B cell (primary cell): ENCODE measurements at regions not wholly inside any gene's neighbourhood (a gene's known extent, or its start where the extent isn't known, plus 50 kb on each side); places are given as distances from the start of the nearest gene placed in this dataset.

Experiments
- ATAC-seq: fragments of 200-7000 bp; cut with Tn5 transposase; one replicate; pipeline ENCODE4 v1.10.0; 2021; ENCODE audit warnings: low read depth, mild to moderate bottlenecking, moderate number of reproducible peaks, moderate library complexity
- CTCF ChIA-PET: fragments of 350-600 bp; sonication (Branson Sonifier 250); formaldehyde crosslinking; loops from one replicate; lab custom pipeline; 2021; ENCODE audit warnings: antibody characterized with exemption, inconsistent platforms; lab: Charles Lee
- POLR2A ChIA-PET: fragments of 350-600 bp; sonication (Branson Sonifier 250); formaldehyde crosslinking; loops from one replicate; lab custom pipeline; 2021; ENCODE audit warnings: antibody characterized with exemption; lab: Charles Lee
- DNase-seq: peaks from one replicate; pipeline ENCODE4 v3.0.0; 2013
- H2AFZ ChIP-seq: 2 replicates; pipeline ENCODE4 v1.6.1; 2012; ENCODE audit warnings: mild to moderate bottlenecking, low read depth, low read length; ENCODE audit not compliant: insufficient read depth, poor library complexity, severe bottlenecking
- H3K27ac ChIP-seq, 2 donors: 1 replicate in 1 of 2; 2 replicates in 1 of 2; pipeline ENCODE4 v1.5.1; 2012 to 2013; ENCODE audit warnings: low read length in 2 of 2, mild to moderate bottlenecking in 2 of 2, moderate library complexity in 1 of 2
- H3K27me3 ChIP-seq, 4 experiments: fragments of 200-600 bp in 1 of 4; sonication (generic) in 1 of 4; replicated peaks in 1 of 4; 1 replicate in 2 of 4; 2 replicates in 2 of 4; pipeline versions ENCODE4 v1.6.1 to v1.7.0; 2013 to 2016; ENCODE audit warnings: low read length in 3 of 4, mild to moderate bottlenecking in 2 of 4, mixed read lengths in 1 of 4, moderate library complexity in 1 of 4; ENCODE audit not compliant: insufficient read depth in 4 of 4, control insufficient read depth in 3 of 4; ENCODE audit errors: control extremely low read depth in 1 of 4
- H3K36me3 ChIP-seq, 2 experiments: replicated peaks in 1 of 2; 1 replicate in 1 of 2; 2 replicates in 1 of 2; pipeline versions ENCODE4 v1.6.1 to v1.7.1; 2013; ENCODE audit warnings: low read length in 1 of 2; ENCODE audit not compliant: insufficient read depth in 2 of 2, control insufficient read depth in 1 of 2; ENCODE audit errors: control extremely low read depth in 1 of 2, extremely low read depth in 1 of 2
- H3K4me1 ChIP-seq, 2 donors: fragments of 200-600 bp in 1 of 2; sonication (generic) in 1 of 2; 1 replicate in 1 of 2; 2 replicates in 1 of 2; pipeline versions ENCODE4 v1.5.1 to v1.6.1; 2013 to 2017; ENCODE audit warnings: low read length in 2 of 2; ENCODE audit not compliant: control insufficient read depth in 2 of 2, insufficient read depth in 2 of 2
- H3K4me2 ChIP-seq: replicated peaks from 2 replicates; pipeline ENCODE3; 2012; ENCODE audit warnings: mild to moderate bottlenecking, low read depth, low read length; ENCODE audit not compliant: poor library complexity, severe bottlenecking
- H3K4me3 ChIP-seq, 5 experiments: fragments of 200-600 bp in 1 of 5; sonication (generic) in 1 of 5; 1 replicate in 3 of 5; 2 replicates in 2 of 5; pipeline versions ENCODE4 v1.5.1 to v1.7.0; 2011 to 2016; ENCODE audit warnings: low read length in 4 of 5, mild to moderate bottlenecking in 4 of 5, low read depth in 2 of 5, control low read depth in 1 of 5, moderate library complexity in 1 of 5; ENCODE audit not compliant: insufficient read depth in 1 of 5; ENCODE audit errors: control extremely low read depth in 1 of 5, extremely low read depth in 1 of 5
- H3K79me2 ChIP-seq: fragments of 200-600 bp; sonication (generic); one replicate; pipeline ENCODE4 v1.6.0; 2016; ENCODE audit warnings: low read length; ENCODE audit not compliant: control insufficient read depth, insufficient read depth
- H3K9ac ChIP-seq: fragments of 200-600 bp; sonication (generic); 2 replicates; pipeline ENCODE4 v1.6.1; 2017; ENCODE audit warnings: mild to moderate bottlenecking, low read length, moderate library complexity
- H3K9me3 ChIP-seq, 3 donors: one replicate each; pipeline versions ENCODE4 v1.6.1 to v1.7.1; 2013; ENCODE audit warnings: low read length in 2 of 3; ENCODE audit not compliant: control insufficient read depth in 2 of 3, insufficient read depth in 1 of 3; ENCODE audit errors: control extremely low read depth in 1 of 3
- H4K20me1 ChIP-seq: 2 replicates; pipeline ENCODE4 v1.6.0; 2012; ENCODE audit warnings: mild to moderate bottlenecking, low read length; ENCODE audit not compliant: insufficient read depth, control insufficient read depth, poor library complexity, severe bottlenecking
- H3K27ac Mint-ChIP-seq: one replicate; pipeline ENCODE4 v1.8.0; 2021; ENCODE audit warnings: mixed read lengths
- H3K27me3 Mint-ChIP-seq: one replicate; pipeline ENCODE4 v1.8.0; 2021; ENCODE audit warnings: mixed read lengths
- H3K4me1 Mint-ChIP-seq: one replicate; pipeline ENCODE4 v1.8.0; 2021; ENCODE audit warnings: mixed read lengths
- H3K4me3 Mint-ChIP-seq: one replicate; pipeline ENCODE4 v1.8.0; 2021; ENCODE audit warnings: mixed read lengths
- H3K9me3 Mint-ChIP-seq: one replicate; pipeline ENCODE4 v1.8.0; 2022; ENCODE audit warnings: mixed read lengths; ENCODE audit not compliant: insufficient read depth
- EZH2 ChIP-seq: IDR thresholded peaks from 2 replicates; pipeline ENCODE4 v1.6.1; 2012; ENCODE audit warnings: borderline replicate concordance, low read depth, mild to moderate bottlenecking, moderate library complexity, low read length; ENCODE audit not compliant: insufficient read depth, poor library complexity, severe bottlenecking
- WGBS: methylation state at CpG from one replicate; pipeline ENCODE4 v1.1.5; 2013; ENCODE audit warnings: missing lambda C conversion rate; ENCODE audit not compliant: insufficient coverage; 5-methylcytosine and 5-hydroxymethylcytosine counted together
- intact Hi-C: fragments of 100-400 bp; cut with micrococcal nuclease; formaldehyde crosslinking; loops from one replicate; pipeline ENCODE4 v1.10.0; 2022
- TF ChIP-seq, protein P1 (sequence below): fragments of 200-600 bp; IDR thresholded peaks from one replicate; pipeline ENCODE4 v1.8.0; 2022; ENCODE audit warnings: antibody characterized with exemption, mild to moderate bottlenecking

DNA sequence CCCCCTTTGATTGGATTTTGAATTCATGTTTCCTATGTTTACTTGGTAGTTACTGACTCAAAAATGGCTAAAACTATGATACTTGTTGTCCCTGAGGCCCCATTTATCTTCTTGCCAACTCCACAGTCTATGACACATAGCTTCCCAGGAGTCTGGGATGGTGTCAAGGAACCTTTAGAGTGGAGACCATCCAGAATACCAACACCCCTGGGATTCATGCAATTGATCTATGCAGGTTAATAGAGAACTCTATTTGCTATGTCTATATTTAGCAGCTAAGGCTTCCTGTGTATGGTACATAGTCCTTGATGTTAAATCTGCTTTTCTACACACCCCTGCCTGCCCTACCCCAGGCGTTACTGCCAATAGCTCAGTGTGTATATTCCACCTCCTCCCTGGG lies 218.5 kb upstream of the HDAC4 start:
- no peaks in the 10 kb centered on the region for H3K4me1 Mint-ChIP-seq
- peaks cover 3% of the 10 kb centered on the region for H3K27me3 Mint-ChIP-seq
- POLR2A ChIA-PET: no interaction called here
- DNase-seq (no peak), ATAC-seq (no peak)
- Histone ChIP-seq H3K79me2 (no peaks in the 10 kb centered on the region), H3K9ac (no peak overlapping the region), H2AFZ (no peak overlapping the region), H3K4me2 (no peak overlapping the region), H3K36me3 (no peaks in the 10 kb centered on the region), H3K27me3 (no peaks in the 10 kb centered on the region), H3K27ac (no peak overlapping the region), H4K20me1 (no peaks in the 10 kb centered on the region), H3K4me3 (no peak overlapping the region), H3K4me1 (no peaks in the 10 kb centered on the region), H3K9me3 (peaks cover 3 to 11% (median 6%) of the 10 kb centered on the region in 3 donors)
- WGBS: no CpG with 5 or more reads among the region's 1 CpG
- H3K9me3 Mint-ChIP-seq: no peaks in the 10 kb centered on the region
- intact Hi-C loops: no loop called here
- TF ChIP-seq EZH2: no peak
- TF ChIP-seq, protein P1, sequence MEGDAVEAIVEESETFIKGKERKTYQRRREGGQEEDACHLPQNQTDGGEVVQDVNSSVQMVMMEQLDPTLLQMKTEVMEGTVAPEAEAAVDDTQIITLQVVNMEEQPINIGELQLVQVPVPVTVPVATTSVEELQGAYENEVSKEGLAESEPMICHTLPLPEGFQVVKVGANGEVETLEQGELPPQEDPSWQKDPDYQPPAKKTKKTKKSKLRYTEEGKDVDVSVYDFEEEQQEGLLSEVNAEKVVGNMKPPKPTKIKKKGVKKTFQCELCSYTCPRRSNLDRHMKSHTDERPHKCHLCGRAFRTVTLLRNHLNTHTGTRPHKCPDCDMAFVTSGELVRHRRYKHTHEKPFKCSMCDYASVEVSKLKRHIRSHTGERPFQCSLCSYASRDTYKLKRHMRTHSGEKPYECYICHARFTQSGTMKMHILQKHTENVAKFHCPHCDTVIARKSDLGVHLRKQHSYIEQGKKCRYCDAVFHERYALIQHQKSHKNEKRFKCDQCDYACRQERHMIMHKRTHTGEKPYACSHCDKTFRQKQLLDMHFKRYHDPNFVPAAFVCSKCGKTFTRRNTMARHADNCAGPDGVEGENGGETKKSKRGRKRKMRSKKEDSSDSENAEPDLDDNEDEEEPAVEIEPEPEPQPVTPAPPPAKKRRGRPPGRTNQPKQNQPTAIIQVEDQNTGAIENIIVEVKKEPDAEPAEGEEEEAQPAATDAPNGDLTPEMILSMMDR: no peak
- H3K4me3 Mint-ChIP-seq: no peak overlapping the region
- no peak overlapping the region for H3K27ac Mint-ChIP-seq
- CTCF ChIA-PET: no interaction called here

DNA sequence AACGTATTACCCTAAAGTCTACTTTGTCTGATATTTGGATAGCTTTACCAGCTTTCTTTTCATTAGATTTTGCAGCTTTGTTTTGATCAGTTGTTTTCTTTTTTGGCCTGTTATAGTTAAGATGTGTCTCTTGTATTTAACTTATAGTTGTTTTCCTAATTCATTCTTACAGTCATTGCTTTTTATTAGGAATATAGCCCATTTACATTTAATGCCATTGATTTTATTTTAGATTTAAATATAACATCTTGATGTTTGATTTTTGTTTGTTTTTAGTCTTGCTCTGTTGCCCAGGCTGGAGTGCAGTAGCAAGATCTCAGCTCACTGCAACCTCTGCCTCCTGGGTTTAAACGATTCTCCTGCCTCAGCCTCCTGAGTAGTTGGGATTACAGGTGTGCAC lies 215.9 kb upstream of the HDAC4 start:
- POLR2A ChIA-PET: no interaction called here
- intact Hi-C loops: no loop called here

More for the DNA sequence above, 215.9 kb upstream of the HDAC4 start:
- no peak for DNase-seq
- H3K27me3 ChIP-seq: no peaks in the 10 kb centered on the region
- H3K27ac ChIP-seq: no peak overlapping the region
- CTCF ChIA-PET: no interaction called here
- Mint-ChIP-seq H3K4me3 (no peak overlapping the region), H3K4me1 (no peaks in the 10 kb centered on the region), H3K27ac (no peak overlapping the region), H3K9me3 (no peaks in the 10 kb centered on the region), H3K27me3 (peaks cover 2% of the 10 kb centered on the region)
- H3K9ac ChIP-seq: no peak overlapping the region
- H3K4me1 ChIP-seq: no peaks in the 10 kb centered on the region
- no peak overlapping the region for H2AFZ ChIP-seq
- TF ChIP-seq, protein P1: no peak
- no peak for TF ChIP-seq EZH2
- H4K20me1 ChIP-seq: no peaks in the 10 kb centered on the region
- H3K79me2 ChIP-seq: no peaks in the 10 kb centered on the region
- no peaks in the 10 kb centered on the region for H3K36me3 ChIP-seq
- WGBS: no CpG with 5 or more reads among the region's 2 CpGs
- no peak overlapping the region for H3K4me2 ChIP-seq
- H3K4me3 ChIP-seq: no peak overlapping the region
- no peak for ATAC-seq
- H3K9me3 ChIP-seq: peaks cover 3 to 11% (median 6%) of the 10 kb centered on the region in 3 donors
